Activated CD8-positive, alpha-beta memory T cell treated with anti-CD3 and anti-CD28 coated beads for 4 hours (primary cell): ENCODE measurements at regions not wholly inside any gene's neighbourhood (a gene's known extent, or its start where the extent isn't known, plus 50 kb on each side); places are given as distances from the start of the nearest gene placed in this dataset.
"Not testable (repeated sequence)": the region's sequence is repeated elsewhere in the genome, so short reads cannot be mapped to it uniquely, and the experiment has no call there.

Experiments used
- DNase-seq, 2 donors: peaks; one replicate each; pipeline ENCODE4 v3.0.0-alpha.2; 2020; ENCODE audit warnings: low read depth in 2 of 2

GRCh38 chr3:176341963-176342362, 855.3 kb downstream of the TBL1XR1 start:
- no peak for DNase-seq

- DNase-seq = no peak
These were observed 868.6 kb downstream of the TBL1XR1 start for GRCh38 chr3:176328666-176329065.

GRCh38 chr3:176328198-176328597, 869.1 kb downstream of the TBL1XR1 start:
- DNase-seq = no peak

GRCh38 chr3:176326894-176327490, 870.3 kb downstream of the TBL1XR1 start:
- DNase-seq = not testable (repeated sequence)

- DNase-seq = not testable (repeated sequence)
These were observed 875.8 kb downstream of the TBL1XR1 start for GRCh38 chr3:176321532-176321931.

- no peak for DNase-seq
These were observed 876.2 kb downstream of the TBL1XR1 start for GRCh38 chr3:176321099-176321498.

- no peak for DNase-seq
These were observed 883.9 kb downstream of the TBL1XR1 start for GRCh38 chr3:176313426-176313825.

- DNase-seq = no peak
These were observed 886.6 kb downstream of the TBL1XR1 start for GRCh38 chr3:176310641-176311040.

- no peak for DNase-seq
These were observed 895.0 kb downstream of the TBL1XR1 start for GRCh38 chr3:176302271-176302670.

- DNase-seq = no peak
These were observed 901.1 kb downstream of the TBL1XR1 start for GRCh38 chr3:176296066-176296597.

- no peak for DNase-seq
These were observed 904.0 kb downstream of the TBL1XR1 start for GRCh38 chr3:176293276-176293675.

GRCh38 chr3:176286476-176287085, 910.7 kb downstream of the TBL1XR1 start:
- no peak for DNase-seq

- no peak for DNase-seq
These were observed 921.7 kb downstream of the TBL1XR1 start for GRCh38 chr3:176275538-176275937.

GRCh38 chr3:176275113-176275512, 922.2 kb downstream of the TBL1XR1 start:
- no peak for DNase-seq

- no peak for DNase-seq
These were observed 923.1 kb downstream of the TBL1XR1 start for GRCh38 chr3:176274161-176274560.

- DNase-seq = no peak
These were observed 935.2 kb downstream of the TBL1XR1 start for GRCh38 chr3:176262071-176262470.

GRCh38 chr3:176247191-176247590, 950.1 kb downstream of the TBL1XR1 start:
- DNase-seq = no peak

- DNase-seq = no peak
These were observed 977.3 kb downstream of the TBL1XR1 start for GRCh38 chr3:176219970-176220369.

- no peak for DNase-seq
These were observed 982.5 kb downstream of the TBL1XR1 start for GRCh38 chr3:176214758-176215157.

GRCh38 chr3:176213314-176213713, 984.0 kb downstream of the TBL1XR1 start:
- DNase-seq = not testable (repeated sequence)

- no peak for DNase-seq
These were observed 988.4 kb downstream of the TBL1XR1 start for GRCh38 chr3:176208915-176209314.

GRCh38 chr3:176208283-176208682, 989.0 kb downstream of the TBL1XR1 start:
- DNase-seq = no peak

GRCh38 chr3:176206809-176207208, 990.5 kb downstream of the TBL1XR1 start:
- no peak for DNase-seq

GRCh38 chr3:176202652-176203051, 994.6 kb downstream of the TBL1XR1 start:
- no peak for DNase-seq
